Neutrophil (primary cell): ENCODE measurements at regions not wholly inside any gene's neighbourhood (a gene's known extent, or its start where the extent isn't known, plus 50 kb on each side); places are given as distances from the start of the nearest gene placed in this dataset.

ENCODE experiments used
- H3K27ac ChIP-seq: fragments of 200-600 bp; sonication (generic); 2 replicates; pipeline ENCODE4 v1.5.1; 2016; ENCODE audit warnings: mild to moderate bottlenecking, moderate library complexity
- H3K27me3 ChIP-seq: fragments of 200-600 bp; sonication (generic); 2 replicates; pipeline ENCODE4 v1.6.0; 2016; ENCODE audit warnings: mild to moderate bottlenecking
- H3K36me3 ChIP-seq: fragments of 200-600 bp; sonication (generic); 2 replicates; pipeline ENCODE4 v1.5.1; 2017
- H3K4me1 ChIP-seq, 2 experiments: fragments of 200-600 bp in 1 of 2; sonication (generic) in 1 of 2; 1 replicate in 1 of 2; 2 replicates in 1 of 2; pipeline versions ENCODE4 v1.5.1 to v1.6.1; 2013 to 2016; ENCODE audit warnings: low read depth in 1 of 2, low read length in 1 of 2, mild to moderate bottlenecking in 1 of 2, moderate library complexity in 1 of 2; ENCODE audit not compliant: control insufficient read depth in 1 of 2, insufficient read depth in 1 of 2
- H3K4me3 ChIP-seq, 2 experiments: fragments of 200-600 bp in 1 of 2; sonication (generic) in 1 of 2; 1 replicate in 1 of 2; 2 replicates in 1 of 2; pipeline ENCODE4 v1.5.1; 2013 to 2016; ENCODE audit warnings: low read depth in 1 of 2, low read length in 1 of 2, mild to moderate bottlenecking in 1 of 2, moderate library complexity in 1 of 2
- H3K9me3 ChIP-seq: fragments of 200-600 bp; sonication (generic); 2 replicates; pipeline ENCODE4 v1.5.1; 2016
- CTCF ChIP-seq: fragments of 200-600 bp; sonication (generic); IDR thresholded peaks from 2 replicates; pipeline ENCODE4 v1.5.1; 2016; ENCODE audit warnings: antibody characterized with exemption

- no peaks in the 10 kb centered on the region for H3K27me3 ChIP-seq
- no peaks in the 10 kb centered on the region for H3K4me1 ChIP-seq
- no peak overlapping the region for H3K4me3 ChIP-seq
- no peaks in the 10 kb centered on the region for H3K9me3 ChIP-seq
- no peaks in the 10 kb centered on the region for H3K36me3 ChIP-seq
- H3K27ac ChIP-seq, result no peak overlapping the region
- TF ChIP-seq CTCF, result no peak
Measured at GRCh38 chr21:35323947-35324346, 274.8 kb upstream of the RUNX1 start.

- no peaks in the 10 kb centered on the region for H3K4me1 ChIP-seq
- H3K27me3 ChIP-seq, result no peaks in the 10 kb centered on the region
- no peak overlapping the region for H3K27ac ChIP-seq
- no peak for TF ChIP-seq CTCF
- no peak overlapping the region for H3K4me3 ChIP-seq
- no peaks in the 10 kb centered on the region for H3K36me3 ChIP-seq
- H3K9me3 ChIP-seq, result no peaks in the 10 kb centered on the region
Measured at GRCh38 chr21:35321322-35322200, 272.5 kb upstream of the RUNX1 start.

- Histone ChIP-seq H3K9me3 (no peaks in the 10 kb centered on the region), H3K4me3 (no peak overlapping the region), H3K4me1 (no peaks in the 10 kb centered on the region), H3K27ac (no peak overlapping the region), H3K27me3 (no peaks in the 10 kb centered on the region), H3K36me3 (no peaks in the 10 kb centered on the region)
- TF ChIP-seq CTCF, result no peak
Measured at GRCh38 chr21:35319684-35320283, 270.7 kb upstream of the RUNX1 start.

- no peak overlapping the region for H3K27ac ChIP-seq
- no peaks in the 10 kb centered on the region for H3K36me3 ChIP-seq
- no peaks in the 10 kb centered on the region for H3K4me1 ChIP-seq
- H3K27me3 ChIP-seq, result no peaks in the 10 kb centered on the region
- TF ChIP-seq CTCF, result no peak
- H3K4me3 ChIP-seq, result no peak overlapping the region
- no peaks in the 10 kb centered on the region for H3K9me3 ChIP-seq
Measured at GRCh38 chr21:35316933-35317332, 267.8 kb upstream of the RUNX1 start.

- Histone ChIP-seq H3K4me3 (no peak overlapping the region), H3K27me3 (no peaks in the 10 kb centered on the region), H3K4me1 (no peaks in the 10 kb centered on the region), H3K36me3 (no peaks in the 10 kb centered on the region), H3K27ac (no peak overlapping the region), H3K9me3 (no peaks in the 10 kb centered on the region)
- no peak for TF ChIP-seq CTCF
Measured at GRCh38 chr21:35316456-35316855, 267.4 kb upstream of the RUNX1 start.
